Nephron progenitor cell (in vitro differentiated cells): ENCODE measurements at regions not wholly inside any gene's neighbourhood (a gene's known extent, or its start where the extent isn't known, plus 50 kb on each side); places are given as distances from the start of the nearest gene placed in this dataset.
"Not testable (repeated sequence)": the region's sequence is repeated elsewhere in the genome, so short reads cannot be mapped to it uniquely, and the experiment has no call there.

ENCODE experiments used
- DNase-seq: peaks from one replicate; pipeline ENCODE4 v3.0.0; 2021
- H3K27ac Mint-ChIP-seq: 2 replicates; pipeline ENCODE4 v1.8.0; 2021; ENCODE audit warnings: mild to moderate bottlenecking, moderate library complexity, mixed read lengths
- H3K27me3 Mint-ChIP-seq: 2 replicates; pipeline ENCODE4 v1.8.0; 2021; ENCODE audit warnings: mild to moderate bottlenecking, low read depth, mixed read lengths; ENCODE audit not compliant: poor library complexity
- H3K36me3 Mint-ChIP-seq: 2 replicates; pipeline ENCODE4 v1.8.0; 2021; ENCODE audit warnings: low read depth, mixed read lengths
- H3K4me1 Mint-ChIP-seq: 2 replicates; pipeline ENCODE4 v1.8.0; 2021; ENCODE audit warnings: mixed read lengths
- H3K4me3 Mint-ChIP-seq: 2 replicates; pipeline ENCODE4 v1.8.0; 2021; ENCODE audit warnings: mild to moderate bottlenecking, moderate library complexity, mixed read lengths
- H3K9me3 Mint-ChIP-seq: 2 replicates; pipeline ENCODE4 v1.8.0; 2021; ENCODE audit warnings: mild to moderate bottlenecking, moderate library complexity, mixed read lengths
- TF ChIP-seq, protein P1 (sequence below): fragments of 200-600 bp; sonication (generic); IDR thresholded peaks from 2 replicates; pipeline ENCODE4 v1.5.0; 2021; ENCODE audit warnings: antibody characterized with exemption

DNA sequence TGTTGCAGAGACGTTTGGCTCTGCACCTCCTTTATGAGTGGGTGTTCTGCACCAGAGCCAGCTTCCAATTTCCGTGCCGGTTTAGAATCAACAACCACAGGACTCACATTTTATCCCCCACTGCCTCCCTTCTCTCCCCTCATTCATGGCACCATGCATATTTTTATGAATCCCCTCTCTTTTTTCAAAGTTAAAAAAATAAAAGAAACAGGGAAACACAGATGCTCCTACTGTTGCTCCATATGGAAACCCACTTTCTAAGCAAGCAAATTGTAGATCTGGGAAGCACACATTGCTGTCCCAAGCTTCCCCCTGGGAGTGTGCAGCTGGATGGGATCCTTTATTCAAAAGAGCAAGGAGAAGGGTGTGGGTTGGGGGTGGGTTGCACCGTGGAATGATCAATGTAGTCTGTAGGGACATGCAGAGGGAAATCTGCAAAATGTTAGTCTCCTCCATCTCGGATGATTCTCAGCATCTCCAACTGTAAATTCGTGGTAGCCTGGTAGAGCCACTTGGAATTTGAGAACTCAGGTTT, 410.0 kb upstream of the ADAMTSL1 start:
- Mint-ChIP-seq H3K27ac (no peak overlapping the region), H3K27me3 (no peaks in the 10 kb centered on the region), H3K4me3 (no peak overlapping the region), H3K4me1 (peaks cover 28% of the 10 kb centered on the region), H3K9me3 (no peaks in the 10 kb centered on the region), H3K36me3 (no peaks in the 10 kb centered on the region)
- DNase-seq: no peak
- TF ChIP-seq, protein P1, sequence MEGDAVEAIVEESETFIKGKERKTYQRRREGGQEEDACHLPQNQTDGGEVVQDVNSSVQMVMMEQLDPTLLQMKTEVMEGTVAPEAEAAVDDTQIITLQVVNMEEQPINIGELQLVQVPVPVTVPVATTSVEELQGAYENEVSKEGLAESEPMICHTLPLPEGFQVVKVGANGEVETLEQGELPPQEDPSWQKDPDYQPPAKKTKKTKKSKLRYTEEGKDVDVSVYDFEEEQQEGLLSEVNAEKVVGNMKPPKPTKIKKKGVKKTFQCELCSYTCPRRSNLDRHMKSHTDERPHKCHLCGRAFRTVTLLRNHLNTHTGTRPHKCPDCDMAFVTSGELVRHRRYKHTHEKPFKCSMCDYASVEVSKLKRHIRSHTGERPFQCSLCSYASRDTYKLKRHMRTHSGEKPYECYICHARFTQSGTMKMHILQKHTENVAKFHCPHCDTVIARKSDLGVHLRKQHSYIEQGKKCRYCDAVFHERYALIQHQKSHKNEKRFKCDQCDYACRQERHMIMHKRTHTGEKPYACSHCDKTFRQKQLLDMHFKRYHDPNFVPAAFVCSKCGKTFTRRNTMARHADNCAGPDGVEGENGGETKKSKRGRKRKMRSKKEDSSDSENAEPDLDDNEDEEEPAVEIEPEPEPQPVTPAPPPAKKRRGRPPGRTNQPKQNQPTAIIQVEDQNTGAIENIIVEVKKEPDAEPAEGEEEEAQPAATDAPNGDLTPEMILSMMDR: no peak

DNA sequence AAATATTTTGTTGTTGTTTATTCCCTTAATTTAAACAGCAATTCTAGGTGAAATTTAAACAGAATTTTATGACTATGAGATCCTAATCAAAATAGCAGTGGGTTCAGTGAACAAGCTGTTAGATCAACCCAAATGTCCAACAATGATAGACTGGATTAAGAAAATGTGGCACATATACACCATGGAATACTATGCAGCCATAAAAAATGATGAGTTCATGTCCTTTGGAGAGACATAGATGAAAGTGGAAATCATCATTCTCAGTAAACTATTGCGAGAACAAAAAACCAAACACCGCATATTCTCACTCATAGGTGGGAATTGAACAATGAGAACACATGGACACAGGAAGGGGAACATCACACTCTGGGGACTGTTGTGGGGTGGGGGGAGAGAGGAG, 407.3 kb upstream of the ADAMTSL1 start:
- not testable (repeated sequence) for DNase-seq, H3K27ac Mint-ChIP-seq, H3K4me3 Mint-ChIP-seq, H3K9me3 Mint-ChIP-seq, H3K36me3 Mint-ChIP-seq, H3K27me3 Mint-ChIP-seq
- peaks cover 28% of the 10 kb centered on the region for H3K4me1 Mint-ChIP-seq

DNA sequence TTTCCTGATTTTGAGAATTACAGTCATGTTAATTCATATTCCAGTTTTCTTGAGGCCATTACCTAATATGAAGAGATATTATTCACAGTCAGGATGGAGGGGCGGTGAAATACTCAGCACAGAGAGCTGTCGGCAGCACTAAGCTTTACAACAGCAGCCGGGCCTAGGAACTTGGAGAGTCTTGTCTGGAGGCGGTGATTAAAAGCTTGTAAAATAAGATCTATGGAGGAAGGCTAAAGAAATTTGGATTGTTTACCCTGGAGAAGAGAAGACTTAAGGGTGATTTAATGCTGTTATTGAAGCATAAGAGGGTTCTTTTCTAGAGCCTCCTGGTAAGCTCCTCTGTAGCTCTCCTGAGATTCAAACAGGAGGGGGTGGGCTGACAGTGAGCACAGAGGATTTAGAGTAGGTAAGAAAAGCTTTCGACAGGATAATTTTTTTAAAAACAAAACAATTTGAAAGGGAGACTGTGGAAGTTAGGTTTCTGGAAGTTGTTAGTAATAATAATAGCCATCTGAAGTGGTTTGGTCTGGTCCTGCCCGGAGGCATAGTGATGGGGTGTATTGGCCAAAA, 406.3 kb upstream of the ADAMTSL1 start:
- peaks cover 28% of the 10 kb centered on the region for H3K4me1 Mint-ChIP-seq
- no peaks in the 10 kb centered on the region for H3K36me3 Mint-ChIP-seq
- H3K4me3 Mint-ChIP-seq: no peak overlapping the region
- TF ChIP-seq, protein P1: no peak
- no peaks in the 10 kb centered on the region for H3K27me3 Mint-ChIP-seq
- peak; percentile 16 for DNase-seq
- no peaks in the 10 kb centered on the region for H3K9me3 Mint-ChIP-seq
- peak overlapping the region; percentile 81 for H3K27ac Mint-ChIP-seq

DNA sequence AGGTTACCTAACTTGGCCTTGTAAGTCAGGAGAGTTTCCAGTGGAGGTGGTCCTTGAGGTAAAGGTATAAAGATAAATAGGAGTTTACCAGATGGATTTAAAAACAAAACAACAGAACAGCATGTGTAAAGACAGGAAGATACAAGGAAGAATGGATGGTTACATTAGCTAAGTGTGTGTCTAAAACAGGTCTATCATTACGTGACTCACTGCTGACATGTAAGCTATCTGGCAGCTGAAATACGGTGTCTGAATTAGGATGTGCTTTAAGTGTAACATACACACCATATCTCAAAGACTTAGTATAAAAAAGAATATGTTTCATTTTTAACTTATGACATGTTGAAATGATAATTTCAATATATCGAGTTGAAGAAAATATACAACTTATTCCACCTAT, 405.1 kb upstream of the ADAMTSL1 start:
- H3K9me3 Mint-ChIP-seq: no peaks in the 10 kb centered on the region
- no peak overlapping the region for H3K27ac Mint-ChIP-seq
- DNase-seq: no peak
- no peaks in the 10 kb centered on the region for H3K27me3 Mint-ChIP-seq
- H3K36me3 Mint-ChIP-seq: no peaks in the 10 kb centered on the region
- H3K4me3 Mint-ChIP-seq: no peak overlapping the region
- H3K4me1 Mint-ChIP-seq: peaks cover 25% of the 10 kb centered on the region
- TF ChIP-seq, protein P1: no peak

DNA sequence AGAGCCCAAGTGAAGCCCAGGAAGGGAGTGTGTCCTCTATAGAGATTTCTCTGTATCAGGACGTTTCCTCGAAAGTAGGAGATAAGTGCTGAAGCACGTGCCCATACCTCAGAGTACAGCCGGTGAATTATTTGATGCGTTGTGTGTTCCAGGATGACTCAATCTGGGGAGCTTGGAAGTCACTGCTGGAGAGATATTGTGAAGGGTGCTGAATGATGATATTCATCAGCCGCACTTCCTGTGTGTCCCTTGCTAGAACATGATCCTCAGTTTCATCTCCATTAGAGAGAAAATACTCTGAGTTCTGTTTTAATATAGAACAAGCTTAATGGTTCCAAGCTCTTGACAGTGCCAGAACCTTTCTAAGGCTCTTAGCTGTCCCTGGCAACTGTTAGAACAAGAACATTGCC, 402.3 kb upstream of the ADAMTSL1 start:
- Mint-ChIP-seq H3K36me3 (no peaks in the 10 kb centered on the region), H3K9me3 (no peaks in the 10 kb centered on the region), H3K27me3 (peaks cover 6% of the 10 kb centered on the region), H3K4me1 (peaks cover 12% of the 10 kb centered on the region), H3K4me3 (no peak overlapping the region), H3K27ac (no peak overlapping the region)
- TF ChIP-seq, protein P1: no peak
- DNase-seq: no peak

DNA sequence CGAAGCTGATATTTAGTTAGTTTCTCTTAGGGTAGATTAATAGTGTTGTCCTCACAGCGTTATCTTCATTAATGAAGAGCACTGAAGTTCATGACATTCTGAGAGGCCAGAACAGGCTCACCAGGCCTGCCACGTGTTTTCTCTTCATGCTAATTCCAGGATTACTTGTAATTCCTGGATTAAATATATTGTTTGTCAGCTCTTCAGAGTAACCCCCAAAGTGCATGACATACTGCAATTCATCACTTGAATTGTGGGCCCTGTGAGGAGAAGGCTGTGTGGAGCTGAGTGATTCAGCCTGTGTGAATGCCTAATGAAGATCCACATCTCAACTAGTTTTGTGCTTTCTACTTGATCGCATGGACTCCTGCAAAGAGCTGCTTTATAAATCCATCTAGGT, 401.0 kb upstream of the ADAMTSL1 start:
- no peak overlapping the region for H3K27ac Mint-ChIP-seq
- H3K9me3 Mint-ChIP-seq: no peaks in the 10 kb centered on the region
- H3K4me1 Mint-ChIP-seq: peaks cover 2% of the 10 kb centered on the region
- TF ChIP-seq, protein P1: no peak
- H3K27me3 Mint-ChIP-seq: peaks cover 10% of the 10 kb centered on the region
- no peak overlapping the region for H3K4me3 Mint-ChIP-seq
- DNase-seq: no peak
- no peaks in the 10 kb centered on the region for H3K36me3 Mint-ChIP-seq
